ENCODE measurements at regions not wholly inside any gene's neighbourhood (a gene's known extent, or its start where the extent isn't known, plus 50 kb on each side); places are given as distances from the start of the nearest gene placed in this dataset.

- TF ChIP-seq ZNF580 (tag by site-specific recombination; IDR thresholded peaks at IDR 0.05) = no peak
- TF ChIP-seq ATF2 (tag by site-specific recombination; IDR thresholded peaks at IDR 0.05; ENCODE audit: low read depth) = no peak
- no peak for TF ChIP-seq BCL11A (tag by site-specific recombination; IDR thresholded peaks at IDR 0.05; ENCODE audit: low read depth)
- TF ChIP-seq CTCF (tag by site-specific recombination; IDR thresholded peaks at IDR 0.05) = no peak
- TF ChIP-seq ZNF626 (tag by site-specific recombination; IDR thresholded peaks at IDR 0.05) = no peak
- TF ChIP-seq ZSCAN5A (tag by site-specific recombination; IDR thresholded peaks at IDR 0.05) = no peak
Measured at GRCh38 chr2:76170856-76171255, 460.1 kb upstream of the GCFC2 start.

Data from HEK293 (cell line).